D341Med (cell line): ENCODE measurements at regions not wholly inside any gene's neighbourhood (a gene's known extent, or its start where the extent isn't known, plus 50 kb on each side); places are given as distances from the start of the nearest gene placed in this dataset.
"Not testable (repeated sequence)": the region's sequence is repeated elsewhere in the genome, so short reads cannot be mapped to it uniquely, and the experiment has no call there.

ENCODE experiments used
- DNase-seq: peaks from one replicate; pipeline ENCODE4 v3.0.0; 2012; ENCODE audit warnings: low spot score

GRCh38 chr7:46626261-46626660 is 705.2 kb upstream of the IGFBP3 start:
- no peak for DNase-seq

GRCh38 chr7:46625032-46625431 is 704.0 kb upstream of the IGFBP3 start:
- no peak for DNase-seq

GRCh38 chr7:46622251-46622650 is 701.2 kb upstream of the IGFBP3 start:
- DNase-seq = no peak

- DNase-seq = no peak
These were observed 698.7 kb upstream of the IGFBP3 start for GRCh38 chr7:46619723-46620310.

GRCh38 chr7:46616636-46617035 is 695.6 kb upstream of the IGFBP3 start:
- no peak for DNase-seq

- no peak for DNase-seq
These were observed 692.5 kb upstream of the IGFBP3 start for GRCh38 chr7:46613551-46613950.

- no peak for DNase-seq
These were observed 692.0 kb upstream of the IGFBP3 start for GRCh38 chr7:46613116-46613515.

- DNase-seq = no peak
These were observed 690.4 kb upstream of the IGFBP3 start for GRCh38 chr7:46611508-46611907.

- no peak for DNase-seq
These were observed 689.7 kb upstream of the IGFBP3 start for GRCh38 chr7:46610746-46611145.

- no peak for DNase-seq
These were observed 686.1 kb upstream of the IGFBP3 start for GRCh38 chr7:46607176-46607575.

GRCh38 chr7:46606761-46607160 is 685.7 kb upstream of the IGFBP3 start:
- DNase-seq = no peak

- no peak for DNase-seq
These were observed 683.2 kb upstream of the IGFBP3 start for GRCh38 chr7:46604241-46604661.

- DNase-seq = no peak
These were observed 682.7 kb upstream of the IGFBP3 start for GRCh38 chr7:46603780-46604179.

GRCh38 chr7:46603296-46603752 is 682.3 kb upstream of the IGFBP3 start:
- no peak for DNase-seq

- DNase-seq = no peak
These were observed 679.3 kb upstream of the IGFBP3 start for GRCh38 chr7:46600340-46600739.

- DNase-seq = not testable (repeated sequence)
These were observed 673.8 kb upstream of the IGFBP3 start for GRCh38 chr7:46594831-46595230.

- not testable (repeated sequence) for DNase-seq
These were observed 670.1 kb upstream of the IGFBP3 start for GRCh38 chr7:46590918-46591905.

- DNase-seq = no peak
These were observed 668.2 kb upstream of the IGFBP3 start for GRCh38 chr7:46589286-46589685.

GRCh38 chr7:46586406-46586805 is 665.3 kb upstream of the IGFBP3 start:
- DNase-seq = no peak

- no peak for DNase-seq
These were observed 662.6 kb upstream of the IGFBP3 start for GRCh38 chr7:46583656-46584055.

- no peak for DNase-seq
These were observed 660.2 kb upstream of the IGFBP3 start for GRCh38 chr7:46581268-46581667.

- no peak for DNase-seq
These were observed 659.7 kb upstream of the IGFBP3 start for GRCh38 chr7:46580766-46581165.

- no peak for DNase-seq
These were observed 656.3 kb upstream of the IGFBP3 start for GRCh38 chr7:46577394-46577793.
